ENCODE measurements at regions not wholly inside any gene's neighbourhood (a gene's known extent, or its start where the extent isn't known, plus 50 kb on each side); places are given as distances from the start of the nearest gene placed in this dataset.
"Not testable (repeated sequence)": the region's sequence is repeated elsewhere in the genome, so short reads cannot be mapped to it uniquely, and the experiment has no call there.

GRCh38 chr20:6698723-6699122 lies 68.8 kb upstream of the BMP2 start:
- TF ChIP-seq CTCF (IDR thresholded peaks at IDR 0.05; ENCODE audit: low read depth, low read length), result no peak
- no peak overlapping the region for H3K4me3 ChIP-seq (ENCODE audit: low read depth, low read length)
- POLR2A ChIA-PET, result no interaction called here
- DNase-seq (ENCODE audit: low read depth, low spot score), result no peak
- H3K9me3 ChIP-seq (ENCODE audit: control insufficient read depth, insufficient read depth, low read length), result no peaks in the 10 kb centered on the region
- no peaks in the 10 kb centered on the region for H3K27me3 ChIP-seq (ENCODE audit: control insufficient read depth, insufficient read depth, low read length)
- H3K27ac ChIP-seq (ENCODE audit: low read depth, low read length), result no peak overlapping the region
- CTCF ChIA-PET, result no interaction called here

DNA sequence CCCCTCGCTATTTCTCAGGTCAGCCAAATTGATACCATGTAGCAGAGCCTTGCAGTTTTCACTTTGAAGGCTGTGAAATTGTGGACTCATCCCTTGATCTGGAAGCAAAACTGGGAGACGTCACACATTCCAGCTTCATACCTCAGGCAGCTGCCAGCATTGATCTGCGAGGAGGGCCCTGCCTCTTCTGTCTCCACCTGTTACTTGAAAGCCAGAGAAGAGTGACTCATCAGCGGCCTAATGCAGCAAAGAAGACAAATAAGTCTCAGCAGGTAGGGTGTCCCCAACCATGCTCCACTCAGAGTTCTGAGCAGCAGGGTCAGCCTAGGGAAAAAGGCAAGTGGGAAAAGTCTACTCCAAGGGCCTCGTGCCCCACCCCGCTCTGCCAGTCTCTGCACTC lies 69.4 kb upstream of the BMP2 start:
- no peak overlapping the region for H3K27ac ChIP-seq (ENCODE audit: low read depth, low read length)
- CTCF ChIA-PET, result interaction anchor here (1.7 kb wide), 1 partner anchor 115 kb away, joined by 6 read pairs; no protein-coding TSS in a partner anchor
- no peaks in the 10 kb centered on the region for H3K9me3 ChIP-seq (ENCODE audit: control insufficient read depth, insufficient read depth, low read length)

GRCh38 chr20:6697228-6697972 lies 70.1 kb upstream of the BMP2 start:
- no peak for TF ChIP-seq CTCF (IDR thresholded peaks at IDR 0.05; ENCODE audit: low read depth, low read length)
- POLR2A ChIA-PET, result no interaction called here
- H3K4me3 ChIP-seq (ENCODE audit: low read depth, low read length), result no peak overlapping the region
- no peaks in the 10 kb centered on the region for H3K27me3 ChIP-seq (ENCODE audit: control insufficient read depth, insufficient read depth, low read length)
- no peak for DNase-seq (ENCODE audit: low read depth, low spot score)
- H3K27ac ChIP-seq (ENCODE audit: low read depth, low read length), result no peak overlapping the region
- H3K9me3 ChIP-seq (ENCODE audit: control insufficient read depth, insufficient read depth, low read length), result no peaks in the 10 kb centered on the region
- CTCF ChIA-PET, result interaction anchor here (1.7 kb wide), 1 partner anchor 114 kb away, joined by 6 read pairs; no protein-coding TSS in a partner anchor

More for the DNA sequence above, 69.4 kb upstream of the BMP2 start:
- POLR2A ChIA-PET, result no interaction called here
- no peak overlapping the region for H3K4me3 ChIP-seq (ENCODE audit: low read depth, low read length)
- DNase-seq (ENCODE audit: low read depth, low spot score), result no peak
- no peaks in the 10 kb centered on the region for H3K27me3 ChIP-seq (ENCODE audit: control insufficient read depth, insufficient read depth, low read length)
- TF ChIP-seq CTCF (IDR thresholded peaks at IDR 0.05; ENCODE audit: low read depth, low read length), result no peak

- POLR2A ChIA-PET, result no interaction called here
These were observed 71.5 kb upstream of the BMP2 start for GRCh38 chr20:6696001-6696400.

GRCh38 chr20:6693808-6694198 lies 73.7 kb upstream of the BMP2 start:
- H3K9me3 ChIP-seq (ENCODE audit: control insufficient read depth, insufficient read depth, low read length), result not testable (repeated sequence)
- CTCF ChIA-PET, result interaction anchor here (0.8 to 2.2 kb wide), 3 partner anchors 14 to 312 kb away, joined by 3 to 10 read pairs (median 3); no protein-coding TSS in a partner anchor

More at GRCh38 chr20:6696001-6696400, 71.5 kb upstream of the BMP2 start:
- no peak for TF ChIP-seq CTCF (IDR thresholded peaks at IDR 0.05; ENCODE audit: low read depth, low read length)
- CTCF ChIA-PET, result no interaction called here
- H3K27me3 ChIP-seq (ENCODE audit: control insufficient read depth, insufficient read depth, low read length), result no peaks in the 10 kb centered on the region
- no peak overlapping the region for H3K4me3 ChIP-seq (ENCODE audit: low read depth, low read length)
- no peak for DNase-seq (ENCODE audit: low read depth, low spot score)
- no peaks in the 10 kb centered on the region for H3K9me3 ChIP-seq (ENCODE audit: control insufficient read depth, insufficient read depth, low read length)
- H3K27ac ChIP-seq (ENCODE audit: low read depth, low read length), result no peak overlapping the region

More at GRCh38 chr20:6693808-6694198, 73.7 kb upstream of the BMP2 start:
- H3K27me3 ChIP-seq (ENCODE audit: control insufficient read depth, insufficient read depth, low read length); H3K4me3 ChIP-seq (ENCODE audit: low read depth, low read length); DNase-seq (ENCODE audit: low read depth, low spot score); H3K27ac ChIP-seq (ENCODE audit: low read depth, low read length); POLR2A ChIA-PET: not testable (repeated sequence)

Measured in AG04450 (cell line).